ENCODE measurements at regions not wholly inside any gene's neighbourhood (a gene's known extent, or its start where the extent isn't known, plus 50 kb on each side); places are given as distances from the start of the nearest gene placed in this dataset.
"Not testable (repeated sequence)": the region's sequence is repeated elsewhere in the genome, so short reads cannot be mapped to it uniquely, and the experiment has no call there.

GRCh38 chr2:132287910-132288309, 126.2 kb upstream of the ANKRD30BL start:
- not testable (repeated sequence) for TF ChIP-seq CTCF (conservative IDR thresholded peaks at IDR 0.05; ENCODE audit: low read length); EZH2phosphoT487 (IDR thresholded peaks at IDR 0.05; ENCODE audit: borderline replicate concordance)

All from Loucy (cell line).